Prostate gland (tissue), 2 donors: ENCODE measurements at regions not wholly inside any gene's neighbourhood (a gene's known extent, or its start where the extent isn't known, plus 50 kb on each side); places are given as distances from the start of the nearest gene placed in this dataset.

ENCODE experiments used
- DNase-seq: peaks from one replicate; pipeline ENCODE4 v3.0.0-alpha.2; 2019; ENCODE audit warnings: low spot score
- H3K27ac ChIP-seq, 2 donors: fragments of 200-600 bp; sonication (generic); 2 replicates each; pipeline ENCODE4 v1.5.1; 2017 to 2019
- H3K27me3 ChIP-seq: fragments of 200-600 bp; sonication (generic); replicated peaks from 2 replicates; pipeline ENCODE4 v1.5.1; 2019; ENCODE audit not compliant: insufficient read depth
- H3K36me3 ChIP-seq, 2 donors: fragments of 200-600 bp; sonication (generic); 1 replicate in 1 of 2; 2 replicates in 1 of 2; pipeline versions ENCODE4 v1.5.1 to v1.8.1; 2017 to 2019
- H3K4me1 ChIP-seq: fragments of 200-600 bp; sonication (generic); replicated peaks from 2 replicates; pipeline ENCODE4 v1.5.1; 2019
- H3K4me3 ChIP-seq, 2 donors: fragments of 200-600 bp; sonication (generic); 2 replicates each; pipeline ENCODE4 v1.5.1; 2017 to 2019
- H3K9me3 ChIP-seq: fragments of 200-600 bp; sonication (generic); 2 replicates; pipeline ENCODE4 v1.5.1; 2017
- CTCF ChIP-seq, 4 experiments: fragments of 200-600 bp in 2 of 4; fragments of 450-650 bp in 2 of 4; sonication (generic) in 2 of 4; IDR thresholded peaks; 1 replicate in 3 of 4; 2 replicates in 1 of 4; pipeline ENCODE4 v1.5.1; 2016 to 2019; ENCODE audit warnings: antibody characterized with exemption in 4 of 4, mild to moderate bottlenecking in 2 of 4, moderate library complexity in 2 of 4
- POLR2A ChIP-seq: fragments of 450-650 bp; IDR thresholded peaks from one replicate; pipeline ENCODE4 v1.6.1; 2016; ENCODE audit warnings: antibody characterized with exemption, mild to moderate bottlenecking
- POLR2AphosphoS5 ChIP-seq: sonication (generic); formaldehyde crosslinking; IDR thresholded peaks from one replicate; pipeline ENCODE4 v1.6.1; 2017; ENCODE audit warnings: antibody characterized with exemption
- WGBS: methylation state at CpG from one replicate; pipeline ENCODE4 v1.1.5; 2018; 5-methylcytosine and 5-hydroxymethylcytosine counted together
- intact Hi-C: fragments of 100-400 bp; cut with DNase I; formaldehyde crosslinking; loops from one replicate; pipeline ENCODE4 v1.14.2; 2022

GRCh38 chr7:84454174-84454959 lies 259.8 kb upstream of the SEMA3A start:
- no peak for TF ChIP-seq POLR2AphosphoS5
- TF ChIP-seq CTCF (IDR thresholded peaks at IDR 0.05): no peak
- no peak for TF ChIP-seq POLR2A

GRCh38 chr7:84452618-84453017 lies 258.0 kb upstream of the SEMA3A start:
- Histone ChIP-seq H3K36me3 (no peaks in the 10 kb centered on the region), H3K9me3 (no peaks in the 10 kb centered on the region), H3K4me1 (no peaks in the 10 kb centered on the region), H3K27ac (no peak overlapping the region), H3K27me3 (no peaks in the 10 kb centered on the region), H3K4me3 (no peak overlapping the region)
- intact Hi-C loops: no loop called here
- WGBS: 90% methylated on average over 1 of the region's 1 CpG
- no peak for TF ChIP-seq CTCF (IDR thresholded peaks at IDR 0.05)
- TF ChIP-seq POLR2A: no peak
- TF ChIP-seq POLR2AphosphoS5: no peak
- no peak for DNase-seq

More at GRCh38 chr7:84454174-84454959, 259.8 kb upstream of the SEMA3A start:
- Histone ChIP-seq H3K36me3 (no peaks in the 10 kb centered on the region), H3K27ac (no peak overlapping the region), H3K27me3 (no peaks in the 10 kb centered on the region), H3K4me1 (no peaks in the 10 kb centered on the region), H3K4me3 (no peak overlapping the region), H3K9me3 (no peaks in the 10 kb centered on the region)
- DNase-seq: no peak
- intact Hi-C loops: no loop called here

- intact Hi-C loops: no loop called here
Observed at GRCh38 chr7:84450772-84451171, 256.2 kb upstream of the SEMA3A start.

GRCh38 chr7:84447636-84448293 lies 253.2 kb upstream of the SEMA3A start:
- no peaks in the 10 kb centered on the region for H3K4me1 ChIP-seq
- no peaks in the 10 kb centered on the region for H3K27me3 ChIP-seq
- WGBS: 97% methylated on average over 17 of the region's 17 CpGs
- H3K4me3 ChIP-seq: no peak overlapping the region
- no peaks in the 10 kb centered on the region for H3K36me3 ChIP-seq
- no peak for DNase-seq
- H3K27ac ChIP-seq: no peak overlapping the region
- no peaks in the 10 kb centered on the region for H3K9me3 ChIP-seq
- intact Hi-C loops: no loop called here
- TF ChIP-seq POLR2AphosphoS5 (no peak), CTCF (IDR thresholded peaks at IDR 0.05) (no peak), POLR2A (no peak)

More at GRCh38 chr7:84450772-84451171, 256.2 kb upstream of the SEMA3A start:
- TF ChIP-seq POLR2AphosphoS5 (no peak), POLR2A (no peak), CTCF (IDR thresholded peaks at IDR 0.05) (no peak)
- Histone ChIP-seq H3K9me3 (no peaks in the 10 kb centered on the region), H3K4me3 (no peak overlapping the region), H3K27ac (no peak overlapping the region), H3K36me3 (no peaks in the 10 kb centered on the region), H3K27me3 (no peaks in the 10 kb centered on the region), H3K4me1 (no peaks in the 10 kb centered on the region)
- no peak for DNase-seq

GRCh38 chr7:84446991-84447480 lies 252.4 kb upstream of the SEMA3A start:
- intact Hi-C loops: no loop called here
- Histone ChIP-seq H3K27me3 (no peaks in the 10 kb centered on the region), H3K27ac (no peak overlapping the region), H3K4me1 (no peaks in the 10 kb centered on the region), H3K36me3 (no peaks in the 10 kb centered on the region), H3K9me3 (no peaks in the 10 kb centered on the region), H3K4me3 (no peak overlapping the region)
- TF ChIP-seq POLR2AphosphoS5: no peak
- no peak for TF ChIP-seq CTCF (IDR thresholded peaks at IDR 0.05)
- no peak for TF ChIP-seq POLR2A
- WGBS: 96% methylated on average over 14 of the region's 14 CpGs
- no peak for DNase-seq
